RWPE2 (cell line): ENCODE measurements at regions not wholly inside any gene's neighbourhood (a gene's known extent, or its start where the extent isn't known, plus 50 kb on each side); places are given as distances from the start of the nearest gene placed in this dataset.
"Not testable (repeated sequence)": the region's sequence is repeated elsewhere in the genome, so short reads cannot be mapped to it uniquely, and the experiment has no call there.

ENCODE experiments used
- ATAC-seq: fragments of 200-7000 bp; cut with Tn5 transposase; 3 replicates; pipeline ENCODE4 v1.9.1; 2021; ENCODE audit warnings: low read depth
- DNase-seq: peaks from one replicate; pipeline ENCODE4 v3.0.0-alpha.2; 2020; ENCODE audit warnings: low spot score
- H3K27ac ChIP-seq: fragments of 450-650 bp; 2 replicates; pipeline ENCODE4 v1.5.1; 2017; ENCODE audit warnings: mild to moderate bottlenecking; ENCODE audit not compliant: poor library complexity, severe bottlenecking
- H3K27me3 ChIP-seq: fragments of 250-450 bp; sonication (Bioruptor Pico); 2 replicates; pipeline ENCODE4 v1.5.1; 2021; ENCODE audit warnings: mild to moderate bottlenecking, moderate library complexity; ENCODE audit not compliant: insufficient read depth, poor library complexity, severe bottlenecking
- H3K36me3 ChIP-seq: fragments of 250-450 bp; sonication (Bioruptor Pico); 2 replicates; pipeline ENCODE4 v1.5.1; 2020; ENCODE audit warnings: low read depth, mild to moderate bottlenecking, moderate library complexity
- H3K4me1 ChIP-seq: fragments of 250-450 bp; sonication (Bioruptor Pico); 2 replicates; pipeline ENCODE4 v1.5.1; 2021; ENCODE audit warnings: mild to moderate bottlenecking, moderate library complexity; ENCODE audit not compliant: insufficient read depth, poor library complexity, severe bottlenecking
- H3K4me3 ChIP-seq: fragments of 250-450 bp; sonication (Bioruptor Pico); 2 replicates; pipeline ENCODE4 v1.5.1; 2021; ENCODE audit warnings: mild to moderate bottlenecking, moderate library complexity; ENCODE audit not compliant: severe bottlenecking
- H3K9me3 ChIP-seq: fragments of 250-450 bp; sonication (Bioruptor Pico); 2 replicates; pipeline ENCODE4 v1.5.1; 2021; ENCODE audit warnings: mild to moderate bottlenecking, moderate library complexity; ENCODE audit not compliant: severe bottlenecking
- CTCF ChIP-seq: fragments of 450-650 bp; IDR thresholded peaks from one replicate; pipeline ENCODE4 v1.5.1; 2017; ENCODE audit warnings: mild to moderate bottlenecking, moderate library complexity; ENCODE audit not compliant: poor library complexity, severe bottlenecking

GRCh38 chr3:18086760-18087159, 338.4 kb downstream of the SATB1 start:
- DNase-seq = no peak
- no peaks in the 10 kb centered on the region for H3K9me3 ChIP-seq
- no peaks in the 10 kb centered on the region for H3K36me3 ChIP-seq
- no peak for TF ChIP-seq CTCF
- H3K4me3 ChIP-seq = no peak overlapping the region
- no peaks in the 10 kb centered on the region for H3K27me3 ChIP-seq
- no peaks in the 10 kb centered on the region for H3K4me1 ChIP-seq
- ATAC-seq = no peak
- no peak overlapping the region for H3K27ac ChIP-seq

- Histone ChIP-seq H3K27ac (no peak overlapping the region), H3K4me1 (no peaks in the 10 kb centered on the region), H3K36me3 (no peaks in the 10 kb centered on the region), H3K4me3 (no peak overlapping the region), H3K27me3 (no peaks in the 10 kb centered on the region), H3K9me3 (no peaks in the 10 kb centered on the region)
- no peak for DNase-seq
- ATAC-seq = no peak
- TF ChIP-seq CTCF = no peak
These were observed 339.1 kb downstream of the SATB1 start for GRCh38 chr3:18086078-18086477.

- no peak for DNase-seq
- Histone ChIP-seq H3K9me3 (no peaks in the 10 kb centered on the region), H3K4me3 (no peak overlapping the region), H3K36me3 (no peaks in the 10 kb centered on the region), H3K27ac (no peak overlapping the region), H3K4me1 (no peaks in the 10 kb centered on the region), H3K27me3 (no peaks in the 10 kb centered on the region)
- TF ChIP-seq CTCF = no peak
- no peak for ATAC-seq
These were observed 339.7 kb downstream of the SATB1 start for GRCh38 chr3:18085429-18085828.

GRCh38 chr3:18083273-18083590, 340.8 kb upstream of the TBC1D5 start:
- ATAC-seq, H3K4me1 ChIP-seq, DNase-seq, H3K9me3 ChIP-seq, H3K27ac ChIP-seq, H3K27me3 ChIP-seq, H3K36me3 ChIP-seq, H3K4me3 ChIP-seq: not testable (repeated sequence)

- DNase-seq (no peak), ATAC-seq (no peak)
- H3K27me3 ChIP-seq = no peaks in the 10 kb centered on the region
- no peak overlapping the region for H3K27ac ChIP-seq
- no peaks in the 10 kb centered on the region for H3K36me3 ChIP-seq
- TF ChIP-seq CTCF = no peak
- peaks cover 10% of the 10 kb centered on the region for H3K4me1 ChIP-seq
- no peak overlapping the region for H3K4me3 ChIP-seq
- H3K9me3 ChIP-seq = no peaks in the 10 kb centered on the region
These were observed 340.3 kb upstream of the TBC1D5 start for GRCh38 chr3:18082551-18083272.
